Heart left ventricle (tissue), 13 donors: ENCODE measurements at regions not wholly inside any gene's neighbourhood (a gene's known extent, or its start where the extent isn't known, plus 50 kb on each side); places are given as distances from the start of the nearest gene placed in this dataset.

ENCODE experiments used
- CTCF ChIP-seq, 12 donors: fragments of 200-600 bp; sonication (generic) in 4 of 12; IDR thresholded peaks; one replicate each; pipeline versions ENCODE4 v1.5.0 to v1.8.0; 2018 to 2022; ENCODE audit warnings: antibody characterized with exemption in 12 of 12, mild to moderate bottlenecking in 5 of 12
- POLR2A ChIP-seq, 2 donors: fragments of 450-650 bp; IDR thresholded peaks; one replicate each; pipeline ENCODE4 v1.6.1; 2017; ENCODE audit warnings: antibody characterized with exemption in 2 of 2, mild to moderate bottlenecking in 2 of 2, moderate library complexity in 2 of 2
- donor health status: ischemic (EF 13 %, LVEDD 7.1; RV severe dilation, severe dysfunction).
- donor health status: DM: no; HTN: yes; CAD: no.
- donor health status: DM: no; HTN: no; CAD: no.
- donor health status: ischemic (EF 25% LVEDD 6.9; RV normal size, moderate dysfunction).
- donor health status: ischemic (EF 25% LVEDD 5.7; RV mildly dilated, moderate dysfunction).
- donor health status: ischemic (EF 35%, LVEDD 5.7; RV mildly dilated, moderate dysfunction).
- donor health status: nonischemic (EF 11% LVEDD 7.7; RV severe dilation, severe dysfunction).
- donor health status: DM: yes; HTN: yes; CAD: no.
- donor health status: PGD.
- donor health status: ischemic (EF 29% LVEDD 5.4; RV normal size, mild dysfunction).
- donor health status: nonischemic (EF 23%, LVEDD 6.1; RV moderate dilation, normal function).

- TF ChIP-seq CTCF (IDR thresholded peaks at IDR 0.05): no peak
- no peak for TF ChIP-seq POLR2A (IDR thresholded peaks at IDR 0.05)
These were observed 624.3 kb downstream of the MCTP2 start for GRCh38 chr15:94855409-94856266.
